Epidermal melanocyte (primary cell): ENCODE measurements at regions not wholly inside any gene's neighbourhood (a gene's known extent, or its start where the extent isn't known, plus 50 kb on each side); places are given as distances from the start of the nearest gene placed in this dataset.
"Not testable (repeated sequence)": the region's sequence is repeated elsewhere in the genome, so short reads cannot be mapped to it uniquely, and the experiment has no call there.

Experiments
- DNase-seq: peaks from one replicate; pipeline ENCODE4 v3.0.0; 2011; ENCODE audit warnings: low spot score; ENCODE audit not compliant: insufficient read length

DNA sequence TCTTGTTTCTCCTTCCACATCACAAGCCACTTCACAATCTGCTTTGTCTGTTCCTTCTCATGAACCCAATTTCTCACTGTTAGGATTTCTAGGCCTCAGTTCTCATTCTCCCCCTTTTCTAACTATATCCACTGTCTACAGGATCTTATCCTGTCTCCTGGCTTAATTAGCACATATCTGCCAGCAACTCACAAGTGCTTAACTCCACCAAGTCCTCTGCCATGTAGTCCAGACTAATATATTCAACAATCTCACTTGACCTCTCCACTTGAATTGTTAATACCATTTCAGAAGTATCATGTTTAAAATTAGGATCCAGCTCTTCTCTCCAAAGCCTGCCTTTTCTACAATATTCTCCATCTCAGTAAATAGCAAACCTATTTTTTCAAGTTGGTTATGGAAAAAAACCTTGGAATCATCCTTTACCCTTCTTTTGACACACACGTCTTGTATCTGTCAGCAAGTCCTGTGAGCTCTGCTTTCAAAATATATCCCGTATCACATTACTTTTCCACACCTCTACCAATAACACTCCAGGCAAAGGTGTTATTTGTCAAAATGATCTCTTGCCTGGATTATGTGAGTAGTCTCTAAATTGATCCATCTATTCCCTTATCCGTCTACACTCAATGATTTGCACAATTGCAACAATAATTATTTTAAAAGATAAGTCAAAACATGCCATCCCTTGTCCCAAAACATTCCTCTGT lies 127.2 kb upstream of the SLIT2 start:
- DNase-seq = no peak

DNA sequence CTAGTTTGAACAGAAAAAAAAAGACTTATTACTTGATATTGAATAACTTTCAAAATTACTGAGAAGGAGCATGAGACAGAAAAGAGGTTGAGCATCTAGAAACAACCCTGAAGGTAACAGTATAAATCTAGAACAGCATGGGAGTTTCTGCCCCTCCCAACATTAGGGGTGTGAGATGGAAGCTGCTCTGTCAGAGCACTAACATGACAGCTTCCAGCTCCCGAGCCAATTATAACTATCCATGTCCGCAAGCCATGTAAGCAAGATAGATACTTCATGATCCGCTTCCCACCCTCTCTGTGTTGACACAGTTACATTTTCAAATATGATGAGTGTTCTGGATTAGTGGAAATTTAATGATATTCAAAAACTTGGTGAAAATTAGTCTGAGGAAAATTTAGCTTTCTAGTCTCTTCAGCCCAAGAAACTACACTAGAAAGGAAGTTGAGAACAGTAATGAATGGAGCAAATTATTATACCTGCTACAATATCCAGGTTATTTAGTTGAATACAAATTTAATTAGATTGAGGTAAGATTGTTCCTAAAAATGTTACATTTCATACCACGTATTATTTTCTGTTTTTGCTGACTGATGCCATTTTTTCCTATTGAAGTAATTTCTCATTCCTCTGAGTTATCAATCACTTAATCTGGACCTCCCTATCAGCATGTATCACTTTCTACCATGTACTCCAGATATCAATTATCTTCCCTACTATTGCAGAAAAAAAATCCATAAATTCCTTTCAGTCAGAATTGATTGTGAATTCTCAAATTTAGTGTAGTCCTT lies 129.3 kb upstream of the SLIT2 start:
- no peak for DNase-seq

DNA sequence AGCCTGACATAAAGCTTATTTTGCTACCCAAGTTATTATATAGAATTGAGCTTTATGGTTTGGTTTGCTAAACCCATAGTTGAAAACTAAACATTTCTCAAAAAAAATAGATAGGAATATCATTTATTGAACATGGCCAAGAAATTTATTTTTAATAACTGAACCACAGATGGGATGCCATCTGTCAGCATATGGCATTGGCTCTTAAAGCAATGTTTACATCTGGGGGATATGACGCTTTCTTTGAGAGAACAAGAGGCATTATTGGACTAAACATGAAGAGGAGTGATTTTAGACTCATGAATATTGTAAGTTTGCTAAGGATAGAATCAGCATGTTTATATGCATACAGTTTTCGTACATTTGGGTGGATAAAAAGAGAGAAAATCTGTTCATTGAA lies 132.6 kb upstream of the SLIT2 start:
- DNase-seq = no peak

DNA sequence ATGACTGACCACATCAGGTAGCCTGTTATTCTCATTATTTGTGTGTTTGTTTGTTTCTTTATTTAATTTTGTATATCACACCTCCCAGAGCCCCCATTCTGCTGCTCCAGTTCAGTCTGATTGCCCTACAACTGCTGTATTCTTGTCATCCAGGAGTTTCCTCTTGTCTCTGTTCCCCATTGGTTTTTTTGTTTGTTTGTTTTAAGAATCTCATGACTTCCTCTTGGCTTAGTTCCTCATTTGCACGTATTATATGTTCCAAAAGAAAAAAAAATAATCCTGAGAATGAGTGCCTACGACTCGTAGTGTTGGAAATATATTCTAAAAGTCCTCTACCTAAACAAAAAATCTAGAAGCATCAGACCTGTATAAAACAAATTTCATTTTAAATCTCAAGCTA lies 142.3 kb upstream of the SLIT2 start:
- no peak for DNase-seq

DNA sequence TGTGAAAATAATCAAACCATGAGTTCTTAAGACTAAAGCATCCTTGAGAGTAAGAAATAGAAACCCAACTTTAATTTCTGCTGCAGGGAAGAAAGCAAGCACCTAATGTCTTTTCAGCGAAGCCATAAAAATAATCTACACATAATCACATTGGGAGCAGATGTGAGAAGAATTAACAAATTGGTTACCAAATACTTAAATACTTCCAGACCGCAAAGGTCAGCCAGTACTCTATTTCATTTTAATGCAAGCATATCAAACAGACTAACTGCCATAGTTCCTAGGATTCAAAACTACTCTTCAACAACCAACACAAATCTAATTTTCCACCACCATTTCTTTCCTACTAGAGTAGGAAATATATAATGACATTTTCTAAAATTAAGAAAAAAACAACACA lies 144.8 kb upstream of the SLIT2 start:
- DNase-seq = no peak

DNA sequence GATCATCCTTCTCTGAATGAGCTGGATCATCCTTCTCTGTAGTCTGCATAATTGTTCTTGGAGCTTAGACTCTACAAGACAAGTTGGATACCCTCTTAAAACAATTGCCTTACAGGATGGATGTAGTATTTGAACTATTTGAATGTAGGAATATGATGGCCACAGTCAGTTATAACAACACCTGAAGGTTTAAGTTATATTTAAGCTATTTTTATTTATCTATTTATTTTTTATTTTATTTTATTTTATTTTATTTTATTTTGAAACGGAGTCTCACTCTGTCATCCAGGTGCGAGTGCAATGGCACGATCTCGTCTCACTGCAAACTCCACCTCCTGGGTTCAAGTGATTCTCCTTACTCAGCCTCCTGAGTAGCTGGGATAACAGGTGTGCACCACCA lies 149.9 kb upstream of the SLIT2 start:
- DNase-seq = no peak

DNA sequence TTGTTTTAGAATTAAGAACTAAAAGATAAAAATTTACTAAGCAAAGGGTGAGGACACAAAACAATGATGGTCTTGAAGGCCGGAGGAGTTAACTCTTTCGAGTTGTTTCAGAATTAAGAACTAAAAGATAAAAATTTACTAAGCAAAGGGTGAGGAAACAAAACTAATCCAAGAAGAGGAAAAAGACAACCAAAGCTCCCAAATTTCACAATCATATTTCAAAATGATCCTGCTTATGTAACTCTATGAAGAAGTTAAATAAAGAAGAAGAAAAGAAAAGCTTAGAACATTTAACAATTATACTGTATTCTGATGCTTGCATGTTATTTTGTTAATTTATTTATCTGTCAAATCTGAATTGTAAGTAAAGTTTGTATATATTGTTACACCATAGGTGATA lies 154.8 kb upstream of the SLIT2 start:
- DNase-seq = no peak

DNA sequence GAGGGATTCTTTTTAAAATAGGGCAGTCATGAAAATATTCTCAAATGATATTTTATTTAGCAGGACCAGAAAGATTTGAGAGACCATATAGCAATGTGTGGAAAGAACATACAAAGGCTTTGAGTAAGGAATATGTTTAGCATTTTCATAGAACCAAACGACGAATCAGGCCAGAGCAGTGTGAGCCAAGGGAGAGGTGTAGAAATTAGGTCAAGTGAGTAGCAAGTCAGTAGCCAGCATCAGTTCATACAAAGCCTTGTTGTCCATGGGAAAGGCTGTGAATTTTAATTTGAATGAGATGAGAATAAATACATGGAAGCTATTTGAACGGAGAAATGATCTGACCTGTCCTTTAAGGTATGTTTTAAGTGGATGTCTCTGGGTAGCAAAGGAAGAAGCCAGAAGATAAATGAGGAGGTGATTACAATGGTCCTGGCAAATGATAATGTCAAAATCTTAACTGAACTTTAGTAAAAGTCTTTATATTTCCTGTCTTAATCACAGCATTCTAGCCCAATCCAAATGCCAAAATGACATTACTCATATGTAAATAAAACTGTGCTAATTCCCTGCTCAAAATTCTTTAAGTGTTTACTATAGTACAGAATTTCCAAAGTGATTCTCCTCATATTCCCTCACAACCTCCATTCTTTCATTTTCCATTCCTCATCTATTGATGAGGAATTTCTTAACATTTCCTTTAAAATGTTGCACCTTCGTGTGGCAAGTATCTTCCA lies 155.7 kb upstream of the SLIT2 start:
- no peak for DNase-seq

DNA sequence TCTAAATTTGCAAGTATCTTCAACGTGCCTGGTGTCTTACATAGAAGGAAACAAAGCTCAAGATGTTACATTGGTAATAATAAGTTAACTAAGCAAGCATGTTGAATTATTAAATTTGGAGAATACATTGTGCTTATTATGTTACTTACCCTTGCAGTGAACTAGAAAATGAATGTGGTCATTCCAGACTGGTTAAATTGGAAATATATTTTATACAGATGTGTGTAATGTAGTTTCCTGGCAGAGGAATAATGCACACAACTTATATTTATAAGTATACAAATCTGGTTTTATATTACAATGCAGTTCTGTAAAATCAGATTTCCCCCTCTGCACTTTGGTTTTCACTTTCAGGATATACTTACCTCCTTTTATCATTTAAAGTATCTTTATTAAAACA lies 159.9 kb upstream of the SLIT2 start:
- DNase-seq = no peak

DNA sequence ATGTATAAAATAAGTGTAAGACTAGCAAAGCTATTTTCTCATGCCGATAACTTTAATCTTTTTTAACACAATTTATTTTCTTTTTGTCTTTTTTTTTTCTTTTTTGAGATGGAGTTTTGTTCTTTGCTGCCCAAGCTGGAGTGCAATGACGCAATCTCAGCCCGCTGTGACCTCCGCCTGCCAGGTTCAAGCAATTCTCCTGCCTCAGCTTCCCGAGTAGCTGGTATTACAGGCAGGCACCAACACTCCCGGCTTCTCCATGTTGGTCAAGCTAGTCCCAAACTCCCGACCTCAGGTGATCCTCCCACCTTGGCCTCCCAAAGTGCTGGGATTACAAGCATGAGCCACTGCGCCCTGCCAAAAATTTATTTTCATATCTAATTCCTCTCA lies 164.2 kb upstream of the SLIT2 start:
- no peak for DNase-seq

DNA sequence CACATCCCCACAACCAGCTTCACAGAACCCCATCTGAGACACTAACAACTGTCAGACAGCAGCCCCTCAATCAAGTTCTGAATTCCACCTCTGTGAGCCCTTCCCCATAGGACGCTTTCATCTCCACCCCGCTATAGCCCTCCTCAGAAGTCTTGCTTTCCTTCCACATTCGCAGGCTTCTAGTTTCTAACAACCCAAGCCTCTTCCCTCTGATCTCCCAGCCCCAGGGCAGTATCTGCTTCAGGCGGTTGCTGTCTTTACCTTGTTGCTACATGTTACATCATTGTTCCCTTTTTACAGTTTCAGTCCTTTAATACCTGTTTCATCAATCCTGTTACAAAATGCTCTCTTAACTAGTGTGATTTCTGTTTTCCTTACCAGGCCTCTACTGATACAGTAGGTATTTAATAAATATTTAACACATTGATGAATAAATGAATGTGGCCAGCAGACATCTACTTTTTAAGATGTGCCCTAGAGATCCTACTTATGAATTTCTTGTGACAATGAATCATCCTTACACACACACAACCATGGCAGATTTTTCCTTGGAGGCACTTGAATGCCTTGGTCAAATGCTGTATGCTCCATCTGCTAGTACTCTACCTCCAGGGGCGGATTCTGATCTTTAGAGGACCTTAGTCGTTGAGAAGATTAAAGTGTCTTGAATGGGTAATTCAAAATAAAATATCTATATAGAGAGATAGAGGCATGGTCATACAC lies 164.7 kb upstream of the SLIT2 start:
- DNase-seq = no peak

DNA sequence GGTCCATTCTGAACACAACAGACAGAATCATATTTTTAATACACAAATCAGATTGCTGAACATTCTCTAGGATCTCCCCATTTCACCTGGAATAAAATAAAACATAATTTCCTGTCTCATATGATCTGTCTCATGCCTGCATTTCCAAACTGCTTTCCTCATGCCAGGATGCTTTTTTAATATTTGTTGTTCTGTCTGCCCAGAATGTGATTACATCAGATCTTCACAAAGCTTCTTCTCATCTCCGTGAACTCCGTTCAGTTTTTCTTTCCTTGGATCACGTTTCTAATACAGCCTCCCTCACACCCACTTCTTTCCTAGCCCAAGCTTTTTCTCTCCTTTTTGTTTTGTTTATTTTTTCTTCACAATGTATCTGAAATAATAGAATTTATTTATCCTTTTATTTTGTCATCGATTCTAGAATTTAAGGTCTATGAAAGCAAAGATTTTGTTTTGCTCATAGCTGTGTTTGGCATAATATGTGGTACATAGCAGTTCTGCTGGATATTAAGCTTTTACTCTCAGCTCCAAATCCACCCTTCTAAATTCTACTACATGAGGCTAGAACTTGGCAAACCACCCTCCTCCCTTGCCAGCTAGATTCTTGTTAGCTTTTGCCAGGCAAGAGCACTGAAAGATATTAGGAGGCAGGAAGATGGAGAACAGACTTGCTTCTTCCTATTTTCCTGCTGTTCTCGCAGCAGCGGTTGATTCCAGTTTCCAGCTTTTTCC lies 165.5 kb upstream of the SLIT2 start:
- no peak for DNase-seq

DNA sequence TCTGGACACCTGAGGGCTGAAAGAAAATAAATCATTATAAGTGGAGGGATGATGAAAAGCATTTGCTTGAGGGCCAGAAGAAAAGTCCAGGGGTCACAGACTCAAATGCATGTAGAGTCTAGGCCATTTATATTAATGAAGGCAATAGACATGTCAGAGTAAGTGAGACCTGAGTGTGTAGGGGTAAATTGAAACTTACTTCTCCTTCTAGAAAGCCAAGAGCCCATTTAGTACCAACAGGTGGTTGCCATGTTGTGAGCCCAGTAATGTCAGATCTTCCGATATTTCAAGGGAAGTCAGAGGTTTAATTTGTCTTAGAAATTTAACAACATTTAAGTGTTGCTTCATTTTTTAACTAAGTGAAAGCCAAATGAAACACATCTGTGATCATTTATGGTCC lies 166.1 kb upstream of the SLIT2 start:
- DNase-seq = no peak

DNA sequence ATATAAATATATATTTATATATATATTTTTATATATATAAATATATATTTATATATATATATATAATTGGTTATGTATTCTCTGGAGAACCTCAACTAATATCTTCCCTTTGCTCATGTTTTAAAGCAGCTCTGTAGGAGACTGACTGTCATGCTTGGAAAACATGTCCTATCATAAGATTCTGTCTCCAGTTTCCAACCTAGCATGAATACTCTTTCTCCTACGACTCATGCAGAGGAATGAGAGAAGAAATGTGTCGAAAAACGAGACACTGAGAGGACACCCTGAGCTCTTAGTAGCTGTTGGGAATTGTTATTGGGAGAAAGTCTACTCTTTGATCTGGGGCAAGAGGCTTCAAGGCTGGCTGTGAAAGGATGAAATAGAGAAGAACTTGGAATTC lies 166.5 kb upstream of the SLIT2 start:
- no peak for DNase-seq

DNA sequence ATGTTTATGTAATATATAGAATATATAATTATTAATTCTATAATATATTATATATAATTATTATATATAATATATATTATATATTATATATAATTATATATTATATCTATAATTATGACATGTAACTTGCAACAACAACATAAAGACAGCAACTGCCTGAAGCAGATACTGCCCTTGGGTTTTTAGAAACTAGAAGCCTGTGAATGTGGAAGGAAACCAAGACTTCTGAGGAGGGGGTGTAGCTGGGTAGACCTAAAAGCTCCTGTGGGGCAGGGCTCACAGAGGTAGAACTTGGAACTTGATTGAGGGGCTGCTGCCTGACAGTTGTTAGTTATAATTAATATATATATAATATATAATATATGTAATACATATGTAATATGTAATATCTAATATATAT lies 167.2 kb upstream of the SLIT2 start:
- no peak for DNase-seq

DNA sequence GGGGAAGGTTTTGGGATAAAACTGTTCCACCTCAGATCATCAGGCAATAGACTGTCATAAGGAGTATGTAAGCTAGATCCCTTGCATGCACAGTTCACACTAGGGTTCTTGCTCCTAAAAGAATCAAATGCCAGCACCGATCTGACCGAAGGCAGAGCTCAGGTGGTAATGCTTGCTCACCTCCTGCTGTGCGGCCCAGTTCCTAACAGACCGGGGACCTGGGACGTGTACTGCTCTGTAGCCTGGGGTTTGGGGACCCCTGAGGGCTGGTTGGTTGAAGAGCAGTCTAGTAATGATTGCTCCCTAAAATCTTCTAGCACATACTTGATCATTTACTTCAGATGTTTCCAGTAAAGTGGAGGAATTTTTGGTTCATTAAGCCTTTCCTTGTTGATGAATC lies 173.1 kb upstream of the SLIT2 start:
- no peak for DNase-seq

DNA sequence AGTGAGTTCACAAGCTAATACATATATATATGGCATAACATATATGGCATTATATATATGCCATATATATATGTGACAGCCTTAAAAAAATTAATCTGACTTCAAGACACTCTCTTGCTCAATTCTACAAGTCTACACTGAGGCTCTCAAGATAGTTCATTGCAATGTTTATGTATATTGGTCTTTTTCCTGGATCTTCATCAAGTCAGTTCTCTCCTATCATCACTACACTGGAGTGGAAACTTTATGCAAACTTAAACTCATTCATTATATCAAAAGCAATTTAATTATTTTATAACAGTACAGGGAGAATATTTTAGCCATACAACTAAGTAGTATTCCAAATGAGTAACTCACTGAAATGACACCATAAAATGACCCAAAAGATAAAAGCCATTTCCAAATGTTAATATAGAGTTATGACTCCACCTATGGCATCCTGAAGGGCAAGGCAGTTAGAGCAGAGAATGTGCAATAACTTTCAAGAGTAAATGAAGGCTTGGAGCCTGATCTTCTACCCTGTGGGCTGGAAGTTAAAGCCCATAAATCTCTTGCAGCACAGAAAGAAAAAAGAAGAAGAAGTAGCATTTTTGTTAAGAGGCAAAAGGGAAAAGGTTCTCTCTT lies 176.3 kb upstream of the SLIT2 start:
- DNase-seq = no peak

DNA sequence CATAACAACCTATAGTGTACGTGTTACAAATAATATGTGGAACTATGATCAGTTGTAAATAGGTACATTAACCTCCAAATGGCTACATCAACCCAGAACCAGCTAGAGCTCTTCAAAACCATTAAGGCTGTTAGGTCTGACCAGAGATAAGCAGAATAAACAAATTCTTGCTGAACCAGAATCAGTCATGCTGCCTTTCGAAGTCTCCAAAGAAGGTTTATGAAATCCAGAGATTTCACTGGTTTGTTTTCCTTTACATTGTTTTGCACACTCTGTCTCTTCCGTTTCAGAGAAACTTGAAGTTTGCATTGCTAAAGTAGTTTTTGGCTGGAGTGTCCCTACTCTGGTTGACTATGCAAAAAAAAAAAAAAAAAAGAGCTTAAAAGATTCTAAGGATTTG lies 177.3 kb upstream of the SLIT2 start:
- DNase-seq = no peak

DNA sequence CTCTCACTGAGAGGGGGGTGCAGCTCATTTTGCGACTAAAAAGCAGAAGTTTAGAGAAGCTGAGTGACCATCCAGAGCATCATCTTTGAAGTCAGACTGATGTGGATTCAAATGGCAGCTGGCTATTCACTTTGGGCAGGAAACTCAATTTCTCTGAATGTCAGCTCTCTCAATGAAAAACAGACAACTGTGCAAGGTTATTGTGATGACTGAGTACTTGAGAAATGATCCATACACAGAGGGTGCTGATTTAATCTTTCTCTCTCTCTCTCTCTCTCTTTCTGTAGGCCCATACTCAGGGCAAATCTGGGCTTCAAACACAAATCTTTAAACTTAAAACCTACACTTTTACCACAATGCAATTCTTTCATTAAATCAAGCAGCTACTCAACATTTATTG lies 185.8 kb upstream of the SLIT2 start:
- no peak for DNase-seq

DNA sequence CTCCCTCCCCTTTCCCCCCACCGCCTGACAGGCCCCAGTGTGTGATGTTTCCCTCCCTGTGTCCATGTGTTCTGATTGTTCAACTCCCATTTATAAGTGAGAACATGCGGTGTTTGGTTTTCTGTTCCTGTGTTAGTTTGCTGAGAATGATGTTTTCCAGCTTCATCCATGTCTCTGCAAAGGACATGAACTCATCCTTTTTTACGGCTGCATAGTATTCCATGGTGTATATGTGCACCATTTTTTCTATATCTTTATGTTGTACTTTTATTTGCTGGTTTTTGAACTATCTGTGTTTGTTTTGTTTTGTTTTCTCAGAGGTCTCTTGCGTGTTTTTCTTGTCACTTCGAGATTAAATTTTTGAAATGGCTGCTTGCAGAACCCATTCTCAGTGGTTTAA lies 188.8 kb upstream of the SLIT2 start:
- not testable (repeated sequence) for DNase-seq

DNA sequence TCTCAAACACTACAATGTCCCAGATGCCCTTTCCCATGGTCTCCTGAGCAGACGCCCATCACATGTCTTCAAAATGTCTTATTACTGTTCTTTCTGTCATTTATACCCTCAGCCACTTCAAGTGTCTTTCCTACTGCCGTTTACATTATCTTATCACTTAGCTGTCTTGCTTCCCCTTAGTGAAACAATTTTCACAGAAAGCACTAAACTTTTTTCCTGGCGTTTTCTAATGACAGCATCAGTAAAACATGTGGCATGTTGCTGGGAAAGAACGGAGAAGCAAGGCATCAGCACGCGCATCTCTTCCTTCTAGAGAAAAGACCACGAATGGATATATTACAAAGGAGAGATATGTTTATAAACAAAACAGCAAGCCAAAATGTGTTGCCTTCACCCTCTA lies 189.7 kb upstream of the SLIT2 start:
- DNase-seq = no peak
